Stimulated activated CD4-positive, alpha-beta T cell treated with anti-CD3 and anti-CD28 coated beads, Interleukin-1b, Interleukin-23, amount 100 ng/mL, for 24 hours (primary cell): ENCODE measurements at regions not wholly inside any gene's neighbourhood (a gene's known extent, or its start where the extent isn't known, plus 50 kb on each side); places are given as distances from the start of the nearest gene placed in this dataset.

Source experiments
- DNase-seq, 4 experiments: peaks; one replicate each; pipeline ENCODE4 v3.0.0-alpha.2; 2020; ENCODE audit warnings: low read depth in 4 of 4, low spot score in 1 of 4

GRCh38 chr15:95973566-95974256, 356.8 kb upstream of the NR2F2 start:
- DNase-seq, result no peak

GRCh38 chr15:95975212-95975611, 355.3 kb upstream of the NR2F2 start:
- no peak for DNase-seq

GRCh38 chr15:95979286-95979685, 351.2 kb upstream of the NR2F2 start:
- no peak for DNase-seq

- no peak for DNase-seq
Observed at GRCh38 chr15:95981209-95981608, 349.3 kb upstream of the NR2F2 start.

GRCh38 chr15:95987299-95987698, 343.2 kb upstream of the NR2F2 start:
- DNase-seq, result no peak

- no peak for DNase-seq
Observed at GRCh38 chr15:95987886-95988573, 342.5 kb upstream of the NR2F2 start.

GRCh38 chr15:95988574-95988887, 342.0 kb upstream of the NR2F2 start:
- DNase-seq, result no peak

GRCh38 chr15:95989392-95989791, 341.1 kb upstream of the NR2F2 start:
- no peak for DNase-seq

GRCh38 chr15:95990833-95991232, 339.7 kb upstream of the NR2F2 start:
- no peak for DNase-seq

GRCh38 chr15:95994418-95994817, 336.1 kb upstream of the NR2F2 start:
- DNase-seq, result no peak

GRCh38 chr15:95995375-95996168, 334.9 kb upstream of the NR2F2 start:
- no peak for DNase-seq

GRCh38 chr15:95996494-95996893, 334.0 kb upstream of the NR2F2 start:
- DNase-seq, result peak in 1 of 4 experiments; percentile 0

GRCh38 chr15:95998935-95999334, 331.6 kb upstream of the NR2F2 start:
- DNase-seq, result no peak

- no peak for DNase-seq
Observed at GRCh38 chr15:96002890-96003859, 327.3 kb upstream of the NR2F2 start.

GRCh38 chr15:96005906-96006305, 324.6 kb upstream of the NR2F2 start:
- DNase-seq, result no peak

GRCh38 chr15:96011136-96011535, 319.4 kb upstream of the NR2F2 start:
- DNase-seq, result no peak

- no peak for DNase-seq
Observed at GRCh38 chr15:96014939-96015338, 315.6 kb upstream of the NR2F2 start.

- no peak for DNase-seq
Observed at GRCh38 chr15:96019114-96019513, 311.4 kb upstream of the NR2F2 start.

GRCh38 chr15:96020133-96020532, 310.4 kb upstream of the NR2F2 start:
- no peak for DNase-seq

- DNase-seq, result no peak
Observed at GRCh38 chr15:96020797-96021196, 309.7 kb upstream of the NR2F2 start.

- DNase-seq, result no peak
Observed at GRCh38 chr15:96023081-96023480, 307.4 kb upstream of the NR2F2 start.
